M059J (cell line): ENCODE measurements at regions not wholly inside any gene's neighbourhood (a gene's known extent, or its start where the extent isn't known, plus 50 kb on each side); places are given as distances from the start of the nearest gene placed in this dataset.

Experiments
- DNase-seq: peaks from one replicate; pipeline ENCODE4 v3.0.0-alpha.2; 2012; ENCODE audit warnings: low read depth

GRCh38 chr7:1286946-1287645, 54.4 kb downstream of the UNCX start:
- no peak for DNase-seq

GRCh38 chr7:1287752-1288201, 55.1 kb downstream of the UNCX start:
- no peak for DNase-seq

DNA sequence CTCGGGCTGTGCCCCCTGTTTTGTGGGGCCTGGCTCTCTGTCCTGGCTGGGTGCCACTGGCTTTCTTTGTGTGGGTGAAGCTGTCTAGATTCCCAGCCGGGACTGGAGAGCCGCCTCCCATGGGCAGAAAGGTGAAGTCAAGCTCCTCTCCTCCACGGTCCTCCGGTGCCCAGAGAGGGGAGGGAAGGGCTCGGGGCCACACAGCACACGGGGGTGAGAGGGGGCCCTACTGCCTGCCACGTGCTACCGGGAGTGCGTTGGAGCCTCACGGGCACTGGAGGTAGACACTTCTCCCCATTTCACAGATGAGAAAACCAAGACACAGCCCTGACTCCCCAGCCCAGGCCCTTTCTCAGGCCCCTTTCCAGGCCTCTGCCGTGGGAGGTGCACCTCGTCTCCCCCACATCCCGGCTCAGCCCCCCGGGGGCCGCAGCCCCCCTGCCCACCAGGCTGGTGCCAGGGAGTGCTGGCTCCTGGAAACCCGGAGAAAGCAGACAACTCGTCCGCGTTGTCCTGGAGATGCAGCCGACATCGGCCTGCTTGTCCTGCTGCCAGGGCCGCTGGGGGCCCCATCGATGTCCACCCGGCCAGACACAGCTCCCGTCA, 55.8 kb downstream of the UNCX start:
- DNase-seq, result no peak

DNA sequence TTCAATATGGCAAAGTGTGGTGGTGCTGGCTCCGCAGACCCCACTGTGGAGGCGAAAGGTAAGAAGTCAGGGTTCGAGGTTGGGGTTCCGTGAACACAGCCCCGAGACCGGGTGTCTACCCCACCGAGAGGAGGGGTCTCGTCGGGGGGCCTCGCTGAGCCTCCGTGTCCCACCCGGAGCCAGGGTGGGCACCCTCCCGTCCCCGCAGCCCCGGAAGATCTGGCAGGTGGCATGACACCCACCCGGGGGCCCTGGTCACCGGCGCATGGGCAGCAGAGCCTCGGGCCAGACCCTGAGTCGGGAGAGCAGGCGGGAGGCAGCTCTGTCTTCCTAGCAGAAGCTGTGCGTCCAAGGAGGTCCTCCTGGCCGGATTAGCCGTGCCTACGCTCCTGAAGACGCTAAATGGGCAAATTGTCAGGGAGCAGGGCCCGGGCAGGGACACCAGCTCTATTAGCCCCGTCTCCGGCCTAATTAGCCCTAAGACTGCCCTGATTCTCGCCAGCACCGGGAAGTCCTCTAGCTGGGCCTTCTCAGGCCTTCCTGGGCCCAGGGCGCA, 56.4 kb downstream of the UNCX start:
- DNase-seq, result no peak

GRCh38 chr7:1289666-1290025, 57.0 kb downstream of the UNCX start:
- DNase-seq, result no peak

DNA sequence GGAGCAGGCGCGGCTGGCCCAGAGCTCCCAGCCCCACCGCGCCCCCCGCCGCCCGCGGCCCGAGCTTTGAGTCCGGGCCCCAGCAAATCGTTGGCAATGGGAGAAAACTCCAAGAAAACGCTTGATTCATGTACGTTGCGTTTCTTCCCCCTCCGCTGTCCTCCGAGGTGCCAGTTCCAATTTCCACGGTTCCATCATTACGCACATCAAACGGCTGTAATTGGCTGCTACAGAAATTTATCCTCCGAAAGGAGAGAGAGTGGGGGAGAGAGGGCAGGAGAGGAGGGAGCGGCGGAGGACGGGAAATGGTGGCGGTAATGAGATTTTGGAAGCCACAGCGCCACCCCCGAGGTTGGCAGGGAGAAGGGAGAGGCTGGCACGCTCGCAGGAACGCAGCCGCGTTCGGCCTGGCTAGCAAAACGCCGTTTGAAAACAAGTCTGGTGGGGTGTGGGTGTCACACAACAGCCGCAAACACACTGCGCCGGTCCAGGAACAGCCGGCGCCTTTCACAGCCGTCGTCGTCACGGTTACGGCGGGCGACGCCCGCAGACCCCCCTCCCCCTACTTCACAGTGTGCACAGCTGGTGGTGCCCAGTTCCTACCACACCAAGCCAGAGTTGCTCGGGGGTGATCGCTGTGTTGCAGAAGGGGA, 57.5 kb downstream of the UNCX start:
- DNase-seq, result peak; percentile 32

- no peak for DNase-seq
Measured at GRCh38 chr7:1290679-1291356, 58.1 kb downstream of the UNCX start.

DNA sequence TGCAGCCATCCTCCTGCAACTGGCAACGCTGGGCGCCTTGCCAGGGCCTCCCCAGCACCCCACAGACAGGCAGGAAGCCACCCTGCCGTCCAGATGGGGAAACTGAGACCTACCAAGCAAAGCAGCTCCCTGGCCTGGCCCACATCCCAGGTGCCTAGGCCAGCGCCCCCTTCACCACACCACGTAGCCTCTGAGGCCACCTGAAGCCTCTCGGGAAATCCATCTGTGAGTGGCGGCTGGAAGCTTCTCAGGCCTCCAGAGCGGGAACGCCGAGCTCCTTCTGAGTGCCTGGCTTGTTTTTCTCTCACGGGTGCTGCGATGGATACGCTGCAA, 58.7 kb downstream of the UNCX start:
- DNase-seq, result no peak

DNA sequence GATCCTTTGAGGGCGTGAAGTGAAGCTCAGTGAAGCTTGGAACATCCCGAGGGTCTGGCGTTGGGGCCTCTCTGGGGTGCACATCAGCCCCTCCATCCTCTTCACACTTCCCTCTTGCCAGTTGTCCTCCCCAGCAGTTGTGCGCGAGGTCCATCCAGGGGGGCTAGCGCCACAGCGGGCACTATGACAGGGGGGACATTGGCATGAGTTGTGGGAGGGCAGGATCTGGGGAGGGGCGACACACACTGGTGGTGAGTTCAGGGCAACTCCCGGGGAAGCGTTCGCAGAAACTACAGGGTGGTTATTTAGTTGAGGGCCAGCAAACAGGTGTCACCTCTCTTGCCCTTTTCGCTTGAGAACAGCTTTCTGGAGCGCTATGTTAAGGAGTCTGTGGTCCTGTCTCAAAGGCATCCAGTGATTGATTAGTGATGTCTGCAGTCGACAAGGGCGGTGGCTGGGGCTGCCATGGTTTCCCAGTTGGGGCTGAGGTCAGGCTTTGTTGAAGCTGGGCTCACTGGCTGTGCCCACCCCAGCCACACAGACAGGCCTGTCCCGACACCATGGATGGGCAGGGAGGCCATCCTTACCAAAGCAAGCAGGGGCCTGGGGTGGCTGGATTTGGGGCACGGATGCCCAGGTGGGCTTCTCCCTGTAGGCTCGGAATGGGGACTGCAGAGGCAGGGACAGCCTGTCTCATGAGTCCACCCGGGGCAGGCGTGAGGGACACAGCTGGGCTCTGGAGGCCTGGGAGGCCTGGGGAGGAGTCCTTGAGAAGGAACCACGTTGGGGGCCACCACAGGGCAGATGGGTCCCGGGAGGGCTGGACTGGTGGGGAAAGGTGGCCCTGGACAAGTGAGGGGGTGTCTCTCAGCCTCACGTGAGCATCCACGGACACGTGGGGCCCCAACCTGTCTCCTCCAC, 59.4 kb downstream of the UNCX start:
- no peak for DNase-seq

DNA sequence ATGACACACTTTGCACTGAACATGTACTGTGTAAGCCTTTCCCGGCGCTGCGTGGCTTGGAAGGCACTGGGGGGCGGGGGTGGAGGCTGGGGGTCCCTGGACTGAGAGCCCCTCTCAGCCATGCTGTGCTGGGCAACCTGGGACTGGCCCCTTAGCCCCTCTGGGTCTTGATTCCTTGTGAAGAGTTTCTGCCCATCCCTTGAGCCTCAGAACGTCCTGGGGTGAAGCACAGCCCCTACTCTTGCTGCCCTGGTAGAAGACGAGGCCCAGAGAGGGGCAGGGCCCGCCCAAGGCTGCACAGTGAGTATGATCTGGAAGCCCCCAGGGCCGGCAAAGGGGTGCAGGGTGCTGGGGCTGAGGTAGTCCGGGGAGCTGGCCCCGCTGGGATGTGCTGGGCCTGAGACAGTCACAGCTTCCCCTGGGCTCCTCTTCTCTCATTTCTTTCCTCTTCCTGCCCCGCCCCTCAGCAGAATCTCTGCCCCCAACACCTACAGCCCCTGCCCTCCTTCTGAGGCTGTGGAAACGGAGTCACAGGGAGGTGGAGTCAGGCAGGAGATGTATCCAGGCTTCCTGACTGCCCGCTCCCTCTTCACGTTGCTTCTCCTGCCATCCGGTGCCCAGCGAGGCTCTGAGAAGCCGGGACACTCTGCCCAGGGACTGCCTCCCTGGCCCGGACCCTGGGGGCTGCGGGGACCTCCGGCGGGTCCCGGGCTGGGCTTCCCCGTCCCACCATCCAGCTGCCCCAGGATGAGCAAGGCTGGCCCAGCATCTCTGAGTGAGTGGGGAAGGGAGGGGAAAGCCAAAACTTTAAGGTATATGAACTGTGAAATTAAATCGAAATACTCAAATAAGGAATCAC, 60.5 kb downstream of the UNCX start:
- no peak for DNase-seq

DNA sequence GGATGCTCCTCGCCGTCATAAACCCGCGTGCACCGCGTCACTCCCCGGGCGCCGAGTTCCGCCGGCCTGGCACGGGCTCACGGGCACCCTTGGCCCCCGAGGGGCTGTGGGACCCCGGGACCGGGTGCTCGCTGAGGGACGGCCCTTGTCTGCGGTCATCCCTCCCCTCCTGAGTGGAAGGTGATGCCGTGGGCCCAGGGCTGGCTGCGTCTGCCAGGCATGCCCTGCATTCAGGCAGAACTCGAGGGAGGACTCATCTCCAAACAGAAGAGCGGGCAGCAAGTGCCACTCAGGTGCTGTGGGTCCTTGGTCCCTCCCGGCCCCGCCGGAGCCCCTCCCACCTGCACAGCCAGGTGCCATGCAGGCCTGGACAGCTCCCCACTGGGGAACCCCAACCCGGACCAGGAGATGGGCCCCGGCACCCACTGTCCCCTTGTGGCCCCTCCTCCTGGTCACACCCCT, 61.3 kb downstream of the UNCX start:
- no peak for DNase-seq

- no peak for DNase-seq
Measured at GRCh38 chr7:1295776-1296355, 63.2 kb downstream of the UNCX start.

- DNase-seq, result no peak
Measured at GRCh38 chr7:1296356-1296981, 63.8 kb downstream of the UNCX start.

GRCh38 chr7:1297017-1297960, 64.6 kb downstream of the UNCX start:
- no peak for DNase-seq

- DNase-seq, result no peak
Measured at GRCh38 chr7:1298051-1298930, 65.6 kb downstream of the UNCX start.

GRCh38 chr7:1298931-1299885, 66.5 kb downstream of the UNCX start:
- no peak for DNase-seq
